ENCODE measurements at regions not wholly inside any gene's neighbourhood (a gene's known extent, or its start where the extent isn't known, plus 50 kb on each side); places are given as distances from the start of the nearest gene placed in this dataset.

DNA sequence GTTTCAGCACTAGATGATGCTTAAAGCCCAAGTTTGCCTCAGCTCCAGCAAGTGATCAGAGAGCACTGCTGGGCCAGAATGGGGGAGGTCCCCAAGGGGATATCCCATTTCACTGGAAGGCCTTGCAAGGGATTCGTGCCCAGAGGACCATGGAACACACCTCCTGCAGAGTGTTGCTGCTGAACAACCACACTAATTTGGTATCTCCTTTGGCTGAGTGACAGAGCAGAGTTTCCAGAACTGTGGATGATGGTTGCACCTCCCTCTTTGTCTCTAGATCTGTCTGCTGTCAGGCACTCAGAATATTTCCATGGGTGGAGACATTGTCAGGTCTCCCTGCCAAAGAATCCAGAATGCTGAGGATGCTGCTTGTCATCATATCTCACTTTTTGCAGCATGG, 484.8 kb upstream of the NETO1 start:
- no peak for TF ChIP-seq TAF1 (IDR thresholded peaks at IDR 0.05; ENCODE audit: borderline replicate concordance, low read depth, low read length)
- TF ChIP-seq ZNF274 (IDR thresholded peaks at IDR 0.05; ENCODE audit: insufficient read depth, insufficient read length), result no peak
- no peak for TF ChIP-seq RCOR1 (conservative IDR thresholded peaks at IDR 0.05; ENCODE audit: low read depth, low read length)
- no peak for TF ChIP-seq GABPA (IDR thresholded peaks at IDR 0.05; ENCODE audit: low read depth)
- TF ChIP-seq MEF2A (IDR thresholded peaks at IDR 0.05; ENCODE audit: insufficient read depth, low read depth, low read length), result no peak
- TF ChIP-seq, protein P1, sequence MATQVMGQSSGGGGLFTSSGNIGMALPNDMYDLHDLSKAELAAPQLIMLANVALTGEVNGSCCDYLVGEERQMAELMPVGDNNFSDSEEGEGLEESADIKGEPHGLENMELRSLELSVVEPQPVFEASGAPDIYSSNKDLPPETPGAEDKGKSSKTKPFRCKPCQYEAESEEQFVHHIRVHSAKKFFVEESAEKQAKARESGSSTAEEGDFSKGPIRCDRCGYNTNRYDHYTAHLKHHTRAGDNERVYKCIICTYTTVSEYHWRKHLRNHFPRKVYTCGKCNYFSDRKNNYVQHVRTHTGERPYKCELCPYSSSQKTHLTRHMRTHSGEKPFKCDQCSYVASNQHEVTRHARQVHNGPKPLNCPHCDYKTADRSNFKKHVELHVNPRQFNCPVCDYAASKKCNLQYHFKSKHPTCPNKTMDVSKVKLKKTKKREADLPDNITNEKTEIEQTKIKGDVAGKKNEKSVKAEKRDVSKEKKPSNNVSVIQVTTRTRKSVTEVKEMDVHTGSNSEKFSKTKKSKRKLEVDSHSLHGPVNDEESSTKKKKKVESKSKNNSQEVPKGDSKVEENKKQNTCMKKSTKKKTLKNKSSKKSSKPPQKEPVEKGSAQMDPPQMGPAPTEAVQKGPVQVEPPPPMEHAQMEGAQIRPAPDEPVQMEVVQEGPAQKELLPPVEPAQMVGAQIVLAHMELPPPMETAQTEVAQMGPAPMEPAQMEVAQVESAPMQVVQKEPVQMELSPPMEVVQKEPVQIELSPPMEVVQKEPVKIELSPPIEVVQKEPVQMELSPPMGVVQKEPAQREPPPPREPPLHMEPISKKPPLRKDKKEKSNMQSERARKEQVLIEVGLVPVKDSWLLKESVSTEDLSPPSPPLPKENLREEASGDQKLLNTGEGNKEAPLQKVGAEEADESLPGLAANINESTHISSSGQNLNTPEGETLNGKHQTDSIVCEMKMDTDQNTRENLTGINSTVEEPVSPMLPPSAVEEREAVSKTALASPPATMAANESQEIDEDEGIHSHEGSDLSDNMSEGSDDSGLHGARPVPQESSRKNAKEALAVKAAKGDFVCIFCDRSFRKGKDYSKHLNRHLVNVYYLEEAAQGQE (IDR thresholded peaks at IDR 0.05; ENCODE audit: low read depth, low read length), result no peak
- TF ChIP-seq IKZF1 (conservative IDR thresholded peaks at IDR 0.05), result no peak
- TF ChIP-seq SMAD5 (IDR thresholded peaks at IDR 0.05; ENCODE audit: low read depth), result no peak
- DNase-seq (ENCODE audit: low read depth, low spot score) (no peak), FAIRE-seq (no peak), ATAC-seq (no peak)
- BruUV-seq (replicated peaks), result no TSS peak
- in situ Hi-C loops (cut with MboI) (no loop called here), intact Hi-C loops (cut with micrococcal nuclease; ENCODE audit: unreplicated experiment) (no loop called here)
- no peak overlapping the region for H2AFZ ChIP-seq (ENCODE audit: control insufficient read depth, low read depth, low read length)
- no peak overlapping the region for H3K27ac ChIP-seq (ENCODE audit: control insufficient read depth, insufficient read depth)
- no peak overlapping the region for H3K9ac ChIP-seq (ENCODE audit: control insufficient read depth, insufficient read depth, low read length)
- H3K36me3 ChIP-seq (ENCODE audit: control insufficient read depth in 2 of 2, insufficient read depth in 2 of 2, low read length in 1 of 2), result no peaks in the 10 kb centered on the region
- H3K4me2 ChIP-seq (ENCODE audit: control insufficient read depth, insufficient read depth), result no peak overlapping the region
- no peaks in the 10 kb centered on the region for H3K27me3 ChIP-seq (replicated peaks in 1 of 2; ENCODE audit: control insufficient read depth in 2 of 2, insufficient read depth in 2 of 2, low read length in 1 of 2)
- no peaks in the 10 kb centered on the region for H3K9me3 ChIP-seq (replicated peaks; ENCODE audit: control insufficient read depth, insufficient read depth, low read length)
- ChIA-PET RAD21 (ENCODE audit: unreplicated experiment) (no interaction called here), CTCF (no interaction called here), POLR2A (no interaction called here), SMC1A (ENCODE audit: uncharacterized antibody, unreplicated experiment) (no interaction called here)
- no peak overlapping the region for H3K4me3 ChIP-seq
- H3K4me1 ChIP-seq (ENCODE audit: control insufficient read depth, insufficient read depth, low read length), result no peaks in the 10 kb centered on the region
- no peaks in the 10 kb centered on the region for H4K20me1 ChIP-seq (ENCODE audit: control insufficient read depth, insufficient read depth)
- no peaks in the 10 kb centered on the region for H3K79me2 ChIP-seq (ENCODE audit: control insufficient read depth, insufficient read depth, low read length)
- 0% methylated on average over 1 of the region's 1 CpG for WGBS (ENCODE audit: insufficient coverage, insufficient replicate concordance, low lambda C conversion rate, missing lambda C conversion rate)
